IMR-90 (cell line): ENCODE measurements at regions not wholly inside any gene's neighbourhood (a gene's known extent, or its start where the extent isn't known, plus 50 kb on each side); places are given as distances from the start of the nearest gene placed in this dataset.

Experiments used
- ATAC-seq: fragments of 200-7000 bp; cut with Tn5 transposase; 2 replicates; pipeline ENCODE4 v1.9.1; 2020; ENCODE audit warnings: low read depth, mild to moderate bottlenecking, moderate library complexity
- BruUV-seq: library from RNA; stranded (reverse); fragments of 400-500 nt; replicated peaks from 2 replicates; lab custom pipeline; 2021; lab: Mats Ljungman, UMichigan
- CTCF ChIA-PET: fragments of 300-600 bp; formaldehyde crosslinking; extraction: SDS; loops from one replicate; lab custom pipeline; 2021; ENCODE audit warnings: antibody characterized with exemption; lab: Yijun Ruan, JAX
- POLR2A ChIA-PET: fragments of 300-600 bp; sonication (Branson Sonifier 250); formaldehyde crosslinking; loops from one replicate; lab custom pipeline; 2022; ENCODE audit warnings: antibody characterized with exemption; ENCODE audit not compliant: unreplicated experiment; lab: Charles Lee
- DNase-seq: peaks from one replicate; pipeline ENCODE4 v3.0.0; 2013
- H2AFZ ChIP-seq: replicated peaks from 2 replicates; pipeline ENCODE3; 2013; ENCODE audit warnings: low read length, mild to moderate bottlenecking; ENCODE audit not compliant: poor library complexity
- H2AK5ac ChIP-seq: 2 replicates; pipeline ENCODE4 v1.6.1; 2013; ENCODE audit warnings: low read depth, low read length, inconsistent platforms
- H2AK9ac ChIP-seq: replicated peaks from 2 replicates; pipeline ENCODE3; 2013; ENCODE audit warnings: mild to moderate bottlenecking, low read depth, low read length, moderate library complexity; ENCODE audit not compliant: poor library complexity
- H2BK120ac ChIP-seq: 2 replicates; pipeline ENCODE4 v1.6.1; 2013; ENCODE audit warnings: low read depth, low read length, inconsistent platforms
- H2BK15ac ChIP-seq: 3 replicates; pipeline ENCODE4 v1.6.1; 2013; ENCODE audit warnings: low read depth, low read length, inconsistent platforms
- H2BK20ac ChIP-seq: 2 replicates; pipeline ENCODE4 v1.6.1; 2013; ENCODE audit warnings: low read depth, mild to moderate bottlenecking, inconsistent platforms, low read length, moderate library complexity
- H2BK5ac ChIP-seq: 2 replicates; pipeline ENCODE4 v1.6.1; 2013; ENCODE audit warnings: mild to moderate bottlenecking, low read depth, low read length, inconsistent platforms; ENCODE audit not compliant: poor library complexity, severe bottlenecking
- H3K14ac ChIP-seq: replicated peaks from 2 replicates; pipeline ENCODE4 v1.6.1; 2013; ENCODE audit warnings: low read depth, low read length, inconsistent platforms
- H3K18ac ChIP-seq: 2 replicates; pipeline ENCODE4 v1.6.1; 2013; ENCODE audit warnings: low read depth, low read length, control low read depth
- H3K23ac ChIP-seq: 2 replicates; pipeline ENCODE4 v1.6.1; 2013; ENCODE audit warnings: low read depth, low read length, inconsistent platforms
- H3K27ac ChIP-seq: 2 replicates; pipeline ENCODE4 v1.5.1; 2013; ENCODE audit warnings: mild to moderate bottlenecking, control low read depth, low read length; ENCODE audit not compliant: insufficient read depth
- H3K27me3 ChIP-seq: 2 replicates; pipeline ENCODE4 v1.6.1; 2013; ENCODE audit warnings: low read length; ENCODE audit not compliant: control insufficient read depth, insufficient read depth
- H3K36me3 ChIP-seq: 2 replicates; pipeline ENCODE4 v1.6.1; 2013; ENCODE audit warnings: low read length, mixed read lengths; ENCODE audit not compliant: control insufficient read depth, insufficient read depth
- H3K4ac ChIP-seq: 2 replicates; pipeline ENCODE4 v1.6.1; 2013; ENCODE audit warnings: low read depth, low read length, inconsistent platforms
- H3K4me1 ChIP-seq: 2 replicates; pipeline ENCODE4 v1.6.1; 2013; ENCODE audit warnings: low read length, mixed read lengths; ENCODE audit not compliant: control insufficient read depth, insufficient read depth
- H3K4me2 ChIP-seq: 2 replicates; pipeline ENCODE4 v1.6.1; 2013; ENCODE audit warnings: low read depth, mild to moderate bottlenecking, control low read depth, low read length, moderate library complexity
- H3K4me3 ChIP-seq: 2 replicates; pipeline ENCODE4 v1.5.1; 2013; ENCODE audit warnings: low read depth, mild to moderate bottlenecking, control low read depth, low read length, moderate library complexity; ENCODE audit not compliant: insufficient read depth
- H3K56ac ChIP-seq: 2 replicates; pipeline ENCODE4 v1.6.1; 2013; ENCODE audit warnings: low read length, inconsistent platforms; ENCODE audit not compliant: insufficient read depth; ENCODE audit errors: extremely low read depth
- H3K79me1 ChIP-seq, 2 experiments: 2 replicates each; pipeline ENCODE4 v1.6.1; 2013; ENCODE audit warnings: low read length in 2 of 2, inconsistent platforms in 1 of 2, low read depth in 1 of 2
- H3K9ac ChIP-seq: 2 replicates; pipeline ENCODE4 v1.6.1; 2013; ENCODE audit warnings: low read depth, low read length, control low read depth
- H3K9me1 ChIP-seq: 2 replicates; pipeline ENCODE4 v1.6.1; 2013; ENCODE audit warnings: low read length, inconsistent platforms; ENCODE audit not compliant: insufficient read depth
- H3K9me3 ChIP-seq: 2 replicates; pipeline ENCODE4 v1.6.1; 2013; ENCODE audit warnings: low read length; ENCODE audit not compliant: control insufficient read depth, insufficient read depth
- H4K20me1 ChIP-seq: 2 replicates; pipeline ENCODE4 v1.6.1; 2013; ENCODE audit warnings: low read length, inconsistent platforms; ENCODE audit not compliant: insufficient read depth
- H4K5ac ChIP-seq: 2 replicates; pipeline ENCODE4 v1.6.1; 2013; ENCODE audit warnings: mild to moderate bottlenecking, low read depth, low read length, control low read depth
- H4K8ac ChIP-seq, 2 experiments: 2 replicates each; pipeline ENCODE4 v1.6.1; 2013; ENCODE audit warnings: low read depth in 2 of 2, low read length in 2 of 2, control low read depth in 1 of 2, inconsistent platforms in 1 of 2
- H4K91ac ChIP-seq: 2 replicates; pipeline ENCODE4 v1.6.1; 2013; ENCODE audit warnings: low read depth, low read length, inconsistent platforms; ENCODE audit not compliant: insufficient read depth
- BHLHE40 ChIP-seq: fragments of 150-350 bp; IDR thresholded peaks from 2 replicates; pipeline ENCODE4 v1.6.1; 2016; ENCODE audit warnings: mild to moderate bottlenecking, low read depth, low read length
- CEBPB ChIP-seq: IDR thresholded peaks from 2 replicates; pipeline ENCODE4 v1.6.1; 2012; ENCODE audit warnings: low read depth, low read length, improper control_type of control experiment
- CHD1 ChIP-seq: IDR thresholded peaks from 2 replicates; pipeline ENCODE4 v1.6.1; 2012; ENCODE audit warnings: low read depth, low read length, improper control_type of control experiment
- CTCF ChIP-seq: conservative IDR thresholded peaks from 2 replicates; pipeline ENCODE4 v1.5.1; 2012; ENCODE audit warnings: mild to moderate bottlenecking, low read depth, low read length, improper control_type of control experiment
- ELK1 ChIP-seq: fragments of 150-350 bp; IDR thresholded peaks from 2 replicates; pipeline ENCODE4 v1.6.1; 2016; ENCODE audit warnings: low read depth, mild to moderate bottlenecking, low read length, moderate library complexity, borderline replicate concordance
- FOS ChIP-seq: fragments of 150-350 bp; IDR thresholded peaks from 2 replicates; pipeline ENCODE4 v1.6.1; 2016; ENCODE audit warnings: low read depth, low read length
- MAFK ChIP-seq: IDR thresholded peaks from 2 replicates; pipeline ENCODE4 v1.6.1; 2012; ENCODE audit warnings: low read depth, low read length, improper control_type of control experiment
- MAZ ChIP-seq: IDR thresholded peaks from 2 replicates; pipeline ENCODE4 v1.6.1; 2012; ENCODE audit warnings: low read depth, mild to moderate bottlenecking, low read length, improper control_type of control experiment, moderate library complexity, borderline replicate concordance
- POLR2A ChIP-seq: IDR thresholded peaks from 2 replicates; pipeline ENCODE4 v1.6.1; 2012; ENCODE audit warnings: mild to moderate bottlenecking, low read depth, low read length
- SMC3 ChIP-seq: fragments of 150-350 bp; IDR thresholded peaks from 2 replicates; pipeline ENCODE4 v1.6.1; 2016; ENCODE audit warnings: low read depth, mild to moderate bottlenecking, antibody characterized with exemption, low read length, moderate library complexity
- WGBS, 2 experiments: methylation state at CpG; one replicate each; pipeline versions ENCODE4 v1.1.5 to v1.1.7; 2013; ENCODE audit warnings: missing lambda C conversion rate in 2 of 2; ENCODE audit not compliant: insufficient read length in 1 of 2; ENCODE audit errors: extremely low coverage in 2 of 2; 5-methylcytosine and 5-hydroxymethylcytosine counted together
- dilution Hi-C: fragments of 300-500 bp; cut with HindIII; formaldehyde crosslinking; loops from one replicate; pipeline ENCODE4 v1.14.3; 2018; ENCODE audit warnings: low sequenced_read_pairs; ENCODE audit not compliant: unreplicated experiment
- in situ Hi-C: fragments of 300-500 bp; cut with MboI; formaldehyde crosslinking; loops from 3 replicates; pipeline ENCODE4 v1.14.3; 2019; ENCODE audit warnings: low sequenced_read_pairs, inconsistent platforms, mixed read lengths
- intact Hi-C: fragments of 100-400 bp; cut with micrococcal nuclease; formaldehyde crosslinking; loops from 2 replicates; pipeline ENCODE4 v1.10.0; 2022
- TF ChIP-seq, protein P1 (sequence below): fragments of 150-350 bp; IDR thresholded peaks from 2 replicates; pipeline ENCODE4 v1.6.1; 2017; ENCODE audit warnings: mild to moderate bottlenecking, antibody characterized with exemption, low read length, low read depth

DNA sequence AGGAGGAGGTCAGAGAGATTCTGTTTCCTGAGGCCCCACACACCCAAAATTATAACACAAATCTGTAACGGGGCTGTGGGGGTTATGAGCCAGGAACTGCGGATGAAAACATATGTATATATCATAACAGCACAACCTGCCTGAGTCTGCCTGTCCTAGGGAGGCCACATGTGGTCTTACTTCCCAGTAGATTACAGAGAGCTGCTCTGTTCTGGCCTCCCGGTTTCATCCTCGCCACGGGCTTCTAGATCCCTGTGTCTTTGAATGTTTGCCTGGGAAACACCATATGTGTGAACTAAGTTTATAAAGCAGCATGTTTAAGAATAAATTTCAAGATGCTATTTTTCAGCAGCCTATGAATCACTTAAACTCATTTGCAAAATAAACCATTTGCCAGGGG, 124.0 kb downstream of the TMEM200C start:
- Histone ChIP-seq H3K23ac (no peak overlapping the region), H2AK9ac (no peak overlapping the region), H3K14ac (no peak overlapping the region), H4K20me1 (no peaks in the 10 kb centered on the region), H3K9me1 (peaks cover 2% of the 10 kb centered on the region; the same call in 1 of the 2 replicates), H3K4me1 (peaks cover 3% of the 10 kb centered on the region; the same call in 1 of the 2 replicates), H3K79me1 (no peaks in the 10 kb centered on the region), H2BK20ac (no peak overlapping the region), H2BK5ac (no peak overlapping the region), H4K5ac (no peak overlapping the region), H3K4me2 (no peak overlapping the region), H2AK5ac (no peak overlapping the region), H2BK120ac (no peak overlapping the region), H3K9me3 (no peaks in the 10 kb centered on the region), H3K18ac (no peak overlapping the region), H2AFZ (no peak overlapping the region), H3K9ac (no peak overlapping the region), H4K91ac (no peak overlapping the region), H2BK15ac (no peak overlapping the region), H3K56ac (no peak overlapping the region), H3K4ac (no peak overlapping the region), H3K27ac (no peak overlapping the region), H3K36me3 (no peaks in the 10 kb centered on the region), H3K27me3 (no peaks in the 10 kb centered on the region; the same call in 1 of the 2 replicates), H3K4me3 (no peak overlapping the region), H4K8ac (no peak overlapping the region)
- no CpG with 5 or more reads among the region's 5 CpGs for WGBS, 2 experiments
- in situ Hi-C loops: no loop called here
- ChIA-PET CTCF (no interaction called here), POLR2A (no interaction called here)
- dilution Hi-C loops: no loop called here
- no peak for DNase-seq
- no TSS peak for BruUV-seq
- no peak for ATAC-seq
- intact Hi-C loops: no loop called here
- TF ChIP-seq MAZ (no peak), SMC3 (no peak), POLR2A (no peak), CTCF (no peak), FOS (no peak), CEBPB (no peak), MAFK (no peak), CHD1 (no peak), BHLHE40 (no peak), ELK1 (no peak)
- TF ChIP-seq, protein P1, sequence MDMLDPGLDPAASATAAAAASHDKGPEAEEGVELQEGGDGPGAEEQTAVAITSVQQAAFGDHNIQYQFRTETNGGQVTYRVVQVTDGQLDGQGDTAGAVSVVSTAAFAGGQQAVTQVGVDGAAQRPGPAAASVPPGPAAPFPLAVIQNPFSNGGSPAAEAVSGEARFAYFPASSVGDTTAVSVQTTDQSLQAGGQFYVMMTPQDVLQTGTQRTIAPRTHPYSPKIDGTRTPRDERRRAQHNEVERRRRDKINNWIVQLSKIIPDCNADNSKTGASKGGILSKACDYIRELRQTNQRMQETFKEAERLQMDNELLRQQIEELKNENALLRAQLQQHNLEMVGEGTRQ: no peak
